ENCODE measurements at regions not wholly inside any gene's neighbourhood (a gene's known extent, or its start where the extent isn't known, plus 50 kb on each side); places are given as distances from the start of the nearest gene placed in this dataset.
"Not testable (repeated sequence)": the region's sequence is repeated elsewhere in the genome, so short reads cannot be mapped to it uniquely, and the experiment has no call there.

- TF ChIP-seq CTCF (IDR thresholded peaks at IDR 0.05; ENCODE audit: extremely low read depth, missing control alignments): no peak
- DNase-seq (ENCODE audit: low spot score): no peak
Measured at GRCh38 chr10:65172249-65172648, 1651.0 kb downstream of the REEP3 start.

GRCh38 chr10:65176994-65177393 is 1655.8 kb downstream of the REEP3 start:
- no peak for TF ChIP-seq CTCF (IDR thresholded peaks at IDR 0.05; ENCODE audit: extremely low read depth, missing control alignments)
- no peak for DNase-seq (ENCODE audit: low spot score)

- no peak for TF ChIP-seq CTCF (IDR thresholded peaks at IDR 0.05; ENCODE audit: extremely low read depth, missing control alignments)
Measured at GRCh38 chr10:65183236-65183635, 1662.0 kb downstream of the REEP3 start.

GRCh38 chr10:65186668-65187067 is 1665.5 kb downstream of the REEP3 start:
- not testable (repeated sequence) for DNase-seq (ENCODE audit: low spot score)

More at GRCh38 chr10:65183236-65183635, 1662.0 kb downstream of the REEP3 start:
- no peak for DNase-seq (ENCODE audit: low spot score)

GRCh38 chr10:65194126-65194525 is 1672.9 kb downstream of the REEP3 start:
- no peak for DNase-seq (ENCODE audit: low spot score)
- no peak for TF ChIP-seq CTCF (IDR thresholded peaks at IDR 0.05; ENCODE audit: extremely low read depth, missing control alignments)

GRCh38 chr10:65194555-65194954 is 1673.4 kb downstream of the REEP3 start:
- DNase-seq (ENCODE audit: low spot score): no peak
- TF ChIP-seq CTCF (IDR thresholded peaks at IDR 0.05; ENCODE audit: extremely low read depth, missing control alignments): no peak

GRCh38 chr10:65196111-65196510 is 1674.9 kb downstream of the REEP3 start:
- TF ChIP-seq CTCF (IDR thresholded peaks at IDR 0.05; ENCODE audit: extremely low read depth, missing control alignments): no peak
- DNase-seq (ENCODE audit: low spot score): no peak

GRCh38 chr10:65197935-65198334 is 1676.7 kb downstream of the REEP3 start:
- no peak for TF ChIP-seq CTCF (IDR thresholded peaks at IDR 0.05; ENCODE audit: extremely low read depth, missing control alignments)

More at GRCh38 chr10:65197935-65198334, 1676.7 kb downstream of the REEP3 start:
- no peak for DNase-seq (ENCODE audit: low spot score)

Data from GM20000 (cell line).